Transverse colon (tissue), 4 donors: ENCODE measurements at regions not wholly inside any gene's neighbourhood (a gene's known extent, or its start where the extent isn't known, plus 50 kb on each side); places are given as distances from the start of the nearest gene placed in this dataset.

ENCODE experiments used
- DNase-seq: peaks from one replicate; pipeline ENCODE4 v3.0.0-alpha.2; 2019
- H3K27ac ChIP-seq, 4 donors: fragments of 200-600 bp; sonication (generic); 2 replicates each; pipeline ENCODE4 v1.5.1; 2016 to 2018; ENCODE audit warnings: inconsistent platforms in 4 of 4
- H3K27me3 ChIP-seq: fragments of 200-600 bp; sonication (generic); 2 replicates; pipeline ENCODE4 v1.5.1; 2017; ENCODE audit warnings: inconsistent platforms
- H3K36me3 ChIP-seq, 4 donors: fragments of 200-600 bp; sonication (generic); 2 replicates each; pipeline ENCODE4 v1.5.1; 2017 to 2019; ENCODE audit warnings: inconsistent platforms in 4 of 4
- H3K4me1 ChIP-seq, 4 donors: fragments of 200-600 bp; sonication (generic); 2 replicates each; pipeline ENCODE4 v1.5.1; 2017 to 2020; ENCODE audit warnings: inconsistent platforms in 4 of 4
- H3K4me3 ChIP-seq, 4 donors: fragments of 200-600 bp; sonication (generic); 1 replicate in 1 of 4; 2 replicates in 3 of 4; pipeline versions ENCODE4 v1.5.1 to v1.6.1; 2017 to 2019; ENCODE audit warnings: inconsistent platforms in 4 of 4
- H3K9me3 ChIP-seq, 2 donors: fragments of 200-600 bp; sonication (generic); 2 replicates each; pipeline ENCODE4 v1.5.1; 2017 to 2019; ENCODE audit warnings: inconsistent platforms in 2 of 2
- CTCF ChIP-seq, 5 experiments: fragments of 200-600 bp in 3 of 5; fragments of 450-650 bp in 2 of 5; sonication (generic) in 3 of 5; IDR thresholded peaks; 1 replicate in 2 of 5; 2 replicates in 3 of 5; pipeline ENCODE4 v1.5.1; 2016 to 2017; ENCODE audit warnings: antibody characterized with exemption in 5 of 5, inconsistent platforms in 3 of 5, mild to moderate bottlenecking in 2 of 5, moderate library complexity in 1 of 5
- EP300 ChIP-seq: sonication (generic); formaldehyde crosslinking; IDR thresholded peaks from one replicate; pipeline ENCODE4 v1.6.1; 2017; ENCODE audit warnings: antibody characterized with exemption, low read depth
- POLR2A ChIP-seq: fragments of 450-650 bp; IDR thresholded peaks from one replicate; pipeline ENCODE4 v1.6.1; 2016; ENCODE audit warnings: antibody characterized with exemption, mild to moderate bottlenecking, moderate library complexity
- POLR2AphosphoS5 ChIP-seq, 3 donors: sonication (generic); formaldehyde crosslinking; IDR thresholded peaks; one replicate each; pipeline ENCODE4 v1.6.1; 2016; ENCODE audit warnings: antibody characterized with exemption in 3 of 3
- WGBS, 2 donors: methylation state at CpG; one replicate each; pipeline ENCODE4 v1.1.5; 2018; ENCODE audit warnings: low coverage in 1 of 2; 5-methylcytosine and 5-hydroxymethylcytosine counted together
- in situ Hi-C, 4 donors: fragments of 200-750 bp; cut with MboI; loops; one replicate each; pipeline versions ENCODE4 v1.15.0 to v1.15.1; 2017; ENCODE audit warnings: low sequenced_read_pairs in 3 of 4, low pct_ligation_motif_present in 1 of 4, low pct_unique_long_range_greater_than_20kb in 1 of 4
- intact Hi-C: fragments of 100-400 bp; cut with DNase I; formaldehyde crosslinking; loops from one replicate; pipeline ENCODE4 v1.15.1; 2023; ENCODE audit warnings: low total_unique reads

- in situ Hi-C loops (no loop called here), intact Hi-C loops (no loop called here)
- TF ChIP-seq POLR2A = no peak
- TF ChIP-seq EP300 = no peak
- TF ChIP-seq CTCF (IDR thresholded peaks at IDR 0.05) = no peak
- TF ChIP-seq POLR2AphosphoS5 (IDR thresholded peaks at IDR 0.05) = no peak
- H3K4me3 ChIP-seq = no peak overlapping the region
- H3K4me1 ChIP-seq = no peaks in the 10 kb centered on the region
- H3K27me3 ChIP-seq = no peaks in the 10 kb centered on the region
- no peaks in the 10 kb centered on the region for H3K36me3 ChIP-seq
- DNase-seq = no peak
- 76 to 94% methylated on average over 2 of the region's 2 CpGs for WGBS, 2 donors
- H3K9me3 ChIP-seq = no peaks in the 10 kb centered on the region
- H3K27ac ChIP-seq = no peak overlapping the region
Observed at GRCh38 chr20:4451487-4452081, 202.5 kb upstream of the ADRA1D start.

GRCh38 chr20:4449957-4450715, 201.0 kb upstream of the ADRA1D start:
- peak overlapping the region in 1 of 4 donors; percentile 35 for H3K27ac ChIP-seq
- intact Hi-C loops = no loop called here
- no peaks in the 10 kb centered on the region for H3K4me1 ChIP-seq
- in situ Hi-C loops = no loop called here
- no peak overlapping the region for H3K4me3 ChIP-seq
- WGBS, 2 donors = 71 to 84% methylated on average over 9 to 11 of the region's 11 CpGs
- H3K9me3 ChIP-seq = no peaks in the 10 kb centered on the region
- no peaks in the 10 kb centered on the region for H3K36me3 ChIP-seq
- DNase-seq = no peak
- TF ChIP-seq POLR2A (no peak), EP300 (no peak), POLR2AphosphoS5 (IDR thresholded peaks at IDR 0.05) (no peak), CTCF (IDR thresholded peaks at IDR 0.05) (peak in 2 of 5 experiments; percentile 7 to 16)
- H3K27me3 ChIP-seq = no peaks in the 10 kb centered on the region

GRCh38 chr20:4445784-4446183, 196.7 kb upstream of the ADRA1D start:
- intact Hi-C loops = no loop called here
- WGBS, 2 donors = 40% methylated on average over 4 of the region's 4 CpGs; no CpG with 5 or more reads in 1 of the 2 donors
- DNase-seq = no peak
- TF ChIP-seq CTCF (IDR thresholded peaks at IDR 0.05) (no peak), POLR2AphosphoS5 (IDR thresholded peaks at IDR 0.05) (no peak)
- in situ Hi-C loops = no loop called here
- no peak overlapping the region for H3K27ac ChIP-seq
- no peak overlapping the region for H3K4me3 ChIP-seq
- no peaks in the 10 kb centered on the region for H3K36me3 ChIP-seq
- H3K27me3 ChIP-seq = no peaks in the 10 kb centered on the region
- no peaks in the 10 kb centered on the region for H3K4me1 ChIP-seq
- H3K9me3 ChIP-seq = no peaks in the 10 kb centered on the region

- DNase-seq = no peak
- Histone ChIP-seq H3K36me3 (no peaks in the 10 kb centered on the region), H3K27me3 (no peaks in the 10 kb centered on the region), H3K4me3 (no peak overlapping the region), H3K27ac (no peak overlapping the region), H3K4me1 (no peaks in the 10 kb centered on the region), H3K9me3 (no peaks in the 10 kb centered on the region)
- WGBS, 2 donors = 82% methylated on average over 2 of the region's 2 CpGs; no CpG with 5 or more reads in 1 of the 2 donors
- in situ Hi-C loops = no loop called here
- TF ChIP-seq POLR2A (no peak), POLR2AphosphoS5 (IDR thresholded peaks at IDR 0.05) (no peak), EP300 (no peak), CTCF (IDR thresholded peaks at IDR 0.05) (no peak)
- intact Hi-C loops = no loop called here
Observed at GRCh38 chr20:4445331-4445730, 196.2 kb upstream of the ADRA1D start.
